DOHH2 (cell line): ENCODE measurements at regions not wholly inside any gene's neighbourhood (a gene's known extent, or its start where the extent isn't known, plus 50 kb on each side); places are given as distances from the start of the nearest gene placed in this dataset.

Source experiments
- EZH2phosphoT487 ChIP-seq: fragments of 200-600 bp; sonication (generic); IDR thresholded peaks from 2 replicates; pipeline ENCODE4 v1.6.1; 2017; ENCODE audit warnings: borderline replicate concordance, mild to moderate bottlenecking, antibody characterized with exemption, low read length, moderate library complexity, mixed read lengths
- TF ChIP-seq, protein P1 (sequence below): fragments of 200-600 bp; sonication (generic); IDR thresholded peaks from one replicate; pipeline ENCODE4 v1.5.1; 2014; ENCODE audit warnings: antibody characterized with exemption, mild to moderate bottlenecking, low read depth, low read length; ENCODE audit not compliant: poor library complexity, severe bottlenecking

DNA sequence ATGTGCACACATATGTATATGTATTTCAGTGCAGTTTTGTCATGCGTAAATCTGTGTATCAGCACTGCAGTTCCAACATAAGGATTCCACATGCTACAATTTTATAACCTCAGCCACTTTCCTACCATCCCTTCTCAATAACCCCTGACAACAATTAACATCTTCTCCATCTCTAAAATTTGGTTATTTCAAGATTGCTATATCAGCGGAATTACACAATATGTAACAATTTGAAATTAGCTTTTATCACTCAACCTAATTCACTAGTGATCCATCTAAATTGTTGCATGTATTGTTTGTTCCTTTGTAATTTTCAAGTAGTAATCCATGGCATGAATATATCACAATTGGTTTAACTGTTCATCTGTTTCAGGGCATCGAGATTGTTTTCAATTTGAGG lies 511.3 kb downstream of the HAO1 start:
- TF ChIP-seq, protein P1, sequence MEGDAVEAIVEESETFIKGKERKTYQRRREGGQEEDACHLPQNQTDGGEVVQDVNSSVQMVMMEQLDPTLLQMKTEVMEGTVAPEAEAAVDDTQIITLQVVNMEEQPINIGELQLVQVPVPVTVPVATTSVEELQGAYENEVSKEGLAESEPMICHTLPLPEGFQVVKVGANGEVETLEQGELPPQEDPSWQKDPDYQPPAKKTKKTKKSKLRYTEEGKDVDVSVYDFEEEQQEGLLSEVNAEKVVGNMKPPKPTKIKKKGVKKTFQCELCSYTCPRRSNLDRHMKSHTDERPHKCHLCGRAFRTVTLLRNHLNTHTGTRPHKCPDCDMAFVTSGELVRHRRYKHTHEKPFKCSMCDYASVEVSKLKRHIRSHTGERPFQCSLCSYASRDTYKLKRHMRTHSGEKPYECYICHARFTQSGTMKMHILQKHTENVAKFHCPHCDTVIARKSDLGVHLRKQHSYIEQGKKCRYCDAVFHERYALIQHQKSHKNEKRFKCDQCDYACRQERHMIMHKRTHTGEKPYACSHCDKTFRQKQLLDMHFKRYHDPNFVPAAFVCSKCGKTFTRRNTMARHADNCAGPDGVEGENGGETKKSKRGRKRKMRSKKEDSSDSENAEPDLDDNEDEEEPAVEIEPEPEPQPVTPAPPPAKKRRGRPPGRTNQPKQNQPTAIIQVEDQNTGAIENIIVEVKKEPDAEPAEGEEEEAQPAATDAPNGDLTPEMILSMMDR = no peak
- no peak for TF ChIP-seq EZH2phosphoT487
